ENCODE measurements at regions not wholly inside any gene's neighbourhood (a gene's known extent, or its start where the extent isn't known, plus 50 kb on each side); places are given as distances from the start of the nearest gene placed in this dataset.
A peak's percentile ranks its signal among the peaks of the same experiment; 100 is the strongest.

DNA sequence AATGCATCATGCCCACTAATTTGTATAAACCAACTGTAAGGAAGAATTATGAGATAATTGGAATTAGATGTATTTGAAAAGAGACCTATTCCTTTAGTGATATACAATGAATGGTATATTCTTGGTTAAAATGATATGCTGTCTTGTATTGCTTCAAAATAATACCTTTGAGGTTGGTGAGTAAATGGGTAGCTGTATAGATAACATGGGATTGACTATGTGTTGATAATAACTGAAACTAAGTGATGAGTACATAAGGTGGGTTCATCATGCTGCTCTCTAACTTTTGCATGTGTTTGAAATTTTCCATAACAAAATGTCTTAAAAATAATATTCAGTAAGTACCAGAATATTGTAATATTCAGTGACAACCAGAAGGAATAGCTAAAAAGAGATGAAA is 272.6 kb upstream of the ZPLD1 start:
- TF ChIP-seq, protein P1, sequence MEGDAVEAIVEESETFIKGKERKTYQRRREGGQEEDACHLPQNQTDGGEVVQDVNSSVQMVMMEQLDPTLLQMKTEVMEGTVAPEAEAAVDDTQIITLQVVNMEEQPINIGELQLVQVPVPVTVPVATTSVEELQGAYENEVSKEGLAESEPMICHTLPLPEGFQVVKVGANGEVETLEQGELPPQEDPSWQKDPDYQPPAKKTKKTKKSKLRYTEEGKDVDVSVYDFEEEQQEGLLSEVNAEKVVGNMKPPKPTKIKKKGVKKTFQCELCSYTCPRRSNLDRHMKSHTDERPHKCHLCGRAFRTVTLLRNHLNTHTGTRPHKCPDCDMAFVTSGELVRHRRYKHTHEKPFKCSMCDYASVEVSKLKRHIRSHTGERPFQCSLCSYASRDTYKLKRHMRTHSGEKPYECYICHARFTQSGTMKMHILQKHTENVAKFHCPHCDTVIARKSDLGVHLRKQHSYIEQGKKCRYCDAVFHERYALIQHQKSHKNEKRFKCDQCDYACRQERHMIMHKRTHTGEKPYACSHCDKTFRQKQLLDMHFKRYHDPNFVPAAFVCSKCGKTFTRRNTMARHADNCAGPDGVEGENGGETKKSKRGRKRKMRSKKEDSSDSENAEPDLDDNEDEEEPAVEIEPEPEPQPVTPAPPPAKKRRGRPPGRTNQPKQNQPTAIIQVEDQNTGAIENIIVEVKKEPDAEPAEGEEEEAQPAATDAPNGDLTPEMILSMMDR (IDR thresholded peaks at IDR 0.05; ENCODE audit: poor library complexity): no peak
- TF ChIP-seq EZH2phosphoT487 (IDR thresholded peaks at IDR 0.05; ENCODE audit: low read depth, severe bottlenecking, unreplicated experiment) (no peak), EZH2 (IDR thresholded peaks at IDR 0.05; ENCODE audit: borderline replicate concordance) (no peak)
- DNase-seq (ENCODE audit: low spot score): no peak

DNA sequence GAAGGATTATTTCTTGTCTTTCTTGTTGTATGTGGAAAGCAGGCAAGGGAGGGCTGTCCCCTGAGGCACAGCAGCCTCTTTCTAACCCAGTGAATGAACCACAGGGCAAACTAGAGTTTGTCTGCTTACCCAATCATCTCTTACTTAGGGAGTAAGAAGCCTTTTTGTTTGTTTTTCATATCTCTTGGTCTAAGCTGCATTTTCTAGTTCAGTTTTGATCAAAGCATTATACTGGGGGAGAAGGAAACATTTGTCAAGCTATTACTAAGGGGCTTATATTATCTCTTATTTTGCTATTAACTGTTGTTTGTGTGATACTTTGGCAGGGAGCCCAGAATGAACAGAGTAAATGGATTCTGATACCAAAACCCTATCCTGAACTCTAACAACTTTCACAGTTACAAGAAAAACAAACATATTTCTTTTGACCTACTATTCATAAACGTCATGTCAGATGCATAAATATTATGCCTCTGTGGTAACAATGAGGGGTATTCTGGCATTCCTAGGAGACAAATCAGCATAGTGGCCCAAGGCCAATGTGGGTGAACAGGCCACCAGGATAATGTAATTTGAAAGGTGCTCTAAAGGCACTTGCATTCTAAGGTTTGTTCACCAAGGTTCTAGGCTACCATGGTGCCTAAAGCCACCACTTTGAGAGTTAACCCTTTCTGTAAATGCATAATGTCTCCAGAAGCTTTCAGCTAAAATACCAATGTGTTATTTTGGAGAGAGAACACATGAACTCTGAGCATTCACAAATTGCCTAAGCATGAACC is 271.6 kb upstream of the ZPLD1 start:
- TF ChIP-seq EZH2 (IDR thresholded peaks at IDR 0.05; ENCODE audit: borderline replicate concordance): no peak
- TF ChIP-seq EZH2phosphoT487 (IDR thresholded peaks at IDR 0.05; ENCODE audit: low read depth, severe bottlenecking, unreplicated experiment): no peak
- TF ChIP-seq, protein P1 (IDR thresholded peaks at IDR 0.05; ENCODE audit: poor library complexity): no peak
- no peaks in the 10 kb centered on the region for H4K20me1 ChIP-seq (ENCODE audit: insufficient read depth, poor library complexity, severe bottlenecking)
- H3K27me3 ChIP-seq: no peaks in the 10 kb centered on the region
- peak overlapping the region; percentile 70 for H3K27ac ChIP-seq
- H2AFZ ChIP-seq: no peak overlapping the region
- DNase-seq (ENCODE audit: low spot score): peak; percentile 65
- no peaks in the 10 kb centered on the region for H3K36me3 ChIP-seq (replicated peaks; ENCODE audit: insufficient read depth, low read depth)
- no peak overlapping the region for H3K4me2 ChIP-seq
- WGBS (ENCODE audit: low lambda C conversion rate, missing lambda C conversion rate): 4% methylated on average over 1 of the region's 1 CpG
- no peaks in the 10 kb centered on the region for H3K79me2 ChIP-seq
- peaks cover 22% of the 10 kb centered on the region for H3K4me1 ChIP-seq (ENCODE audit: insufficient read depth)
- H3K9me3 ChIP-seq (ENCODE audit: low read depth): no peaks in the 10 kb centered on the region
- no peak overlapping the region for H3K4me3 ChIP-seq
- H3K9me2 ChIP-seq (replicated peaks; ENCODE audit: insufficient read depth): no peaks in the 10 kb centered on the region

More for the DNA sequence above, 272.6 kb upstream of the ZPLD1 start:
- H2AFZ ChIP-seq: no peak overlapping the region
- H3K9me2 ChIP-seq (replicated peaks; ENCODE audit: insufficient read depth): no peaks in the 10 kb centered on the region
- H3K27ac ChIP-seq: peak overlapping the region; percentile 70
- no peaks in the 10 kb centered on the region for H4K20me1 ChIP-seq (ENCODE audit: insufficient read depth, poor library complexity, severe bottlenecking)
- H3K4me2 ChIP-seq: peak overlapping the region; percentile 12
- no peaks in the 10 kb centered on the region for H3K79me2 ChIP-seq
- no peak overlapping the region for H3K4me3 ChIP-seq
- no peaks in the 10 kb centered on the region for H3K9me3 ChIP-seq (ENCODE audit: low read depth)
- H3K27me3 ChIP-seq: no peaks in the 10 kb centered on the region
- H3K4me1 ChIP-seq (ENCODE audit: insufficient read depth): peaks cover 22% of the 10 kb centered on the region
- no peaks in the 10 kb centered on the region for H3K36me3 ChIP-seq (replicated peaks; ENCODE audit: insufficient read depth, low read depth)

- Histone ChIP-seq H3K27me3 (no peaks in the 10 kb centered on the region), H3K9me2 (replicated peaks; ENCODE audit: insufficient read depth) (no peaks in the 10 kb centered on the region), H3K79me2 (no peaks in the 10 kb centered on the region), H3K9me3 (ENCODE audit: low read depth) (no peaks in the 10 kb centered on the region), H3K4me3 (no peak overlapping the region), H4K20me1 (ENCODE audit: insufficient read depth, poor library complexity, severe bottlenecking) (no peaks in the 10 kb centered on the region), H3K36me3 (replicated peaks; ENCODE audit: insufficient read depth, low read depth) (no peaks in the 10 kb centered on the region), H2AFZ (no peak overlapping the region), H3K4me2 (no peak overlapping the region), H3K4me1 (ENCODE audit: insufficient read depth) (peaks cover 22% of the 10 kb centered on the region), H3K27ac (peak overlapping the region; percentile 70)
- 77% methylated on average over 4 of the region's 4 CpGs for WGBS (ENCODE audit: low lambda C conversion rate, missing lambda C conversion rate)
- no peak for TF ChIP-seq EZH2 (IDR thresholded peaks at IDR 0.05; ENCODE audit: borderline replicate concordance)
- TF ChIP-seq, protein P1 (IDR thresholded peaks at IDR 0.05; ENCODE audit: poor library complexity): no peak
- no peak for DNase-seq (ENCODE audit: low spot score)
These were observed 271.0 kb upstream of the ZPLD1 start for GRCh38 chr3:102163818-102164154.
